HEK293 (cell line): ENCODE measurements at regions not wholly inside any gene's neighbourhood (a gene's known extent, or its start where the extent isn't known, plus 50 kb on each side); places are given as distances from the start of the nearest gene placed in this dataset.

Experiments
- CTCF ChIA-PET: fragments of 350-600 bp; formaldehyde crosslinking; extraction: SDS; loops from one replicate; lab custom pipeline; 2021; ENCODE audit warnings: antibody characterized with exemption; lab: Yijun Ruan, JAX
- POLR2A ChIA-PET: fragments of 300-600 bp; formaldehyde crosslinking; extraction: SDS; loops from one replicate; lab custom pipeline; 2020; ENCODE audit warnings: antibody characterized with exemption, inconsistent platforms; lab: Yijun Ruan, JAX
- H3K27ac ChIP-seq: fragments of 200-500 bp; sonication (Bioruptor generic); 2 replicates; pipeline ENCODE4 v1.5.1; 2014; ENCODE audit warnings: low read depth, low read length, control low read depth, inconsistent platforms; ENCODE audit errors: extremely low read depth
- H3K36me3 ChIP-seq, 2 experiments: fragments of 200-500 bp in 1 of 2; sonication (Bioruptor generic) in 1 of 2; 1 replicate in 1 of 2; 2 replicates in 1 of 2; pipeline ENCODE4 v1.5.1; 2014 to 2017; ENCODE audit warnings: inconsistent platforms in 2 of 2, low read length in 2 of 2; ENCODE audit not compliant: control insufficient read depth in 2 of 2, insufficient read depth in 1 of 2
- H3K4me1 ChIP-seq: fragments of 200-500 bp; sonication (Bioruptor generic); 2 replicates; pipeline ENCODE4 v1.5.1; 2014; ENCODE audit warnings: mild to moderate bottlenecking, low read length, inconsistent platforms; ENCODE audit not compliant: control insufficient read depth, insufficient read depth
- H3K4me3 ChIP-seq: 2 replicates; pipeline ENCODE4 v1.5.1; 2011; ENCODE audit warnings: low read depth, mild to moderate bottlenecking, control low read depth, low read length, moderate library complexity
- H3K9me3 ChIP-seq: fragments of 200-500 bp; sonication (Bioruptor generic); 2 replicates; pipeline ENCODE4 v1.5.1; 2014; ENCODE audit warnings: low read depth, low read length, inconsistent platforms; ENCODE audit not compliant: control insufficient read depth, insufficient read depth
- HOXA7 ChIP-seq: sonication (generic); formaldehyde crosslinking; IDR thresholded peaks from 2 replicates; pipeline ENCODE4 v1.8.1; 2022; ENCODE audit warnings: missing genetic modification reagents, borderline replicate concordance
- KLF8 ChIP-seq: fragments of 450-650 bp; formaldehyde crosslinking; IDR thresholded peaks from 2 replicates; pipeline ENCODE4 v1.5.1; 2016; ENCODE audit warnings: missing biosample characterization, missing genetic modification characterization
- MEIS1 ChIP-seq: sonication (generic); formaldehyde crosslinking; IDR thresholded peaks from 2 replicates; pipeline ENCODE4 v1.8.1; 2022; ENCODE audit warnings: missing genetic modification reagents, mild to moderate bottlenecking, borderline replicate concordance
- TRIM28 ChIP-seq: IDR thresholded peaks from 2 replicates; pipeline ENCODE4 v1.6.1; 2011; ENCODE audit warnings: low read length, control low read depth, borderline replicate concordance
- YY1 ChIP-seq: fragments of 450-650 bp; formaldehyde crosslinking; IDR thresholded peaks from 2 replicates; pipeline ENCODE4 v1.5.1; 2018; ENCODE audit warnings: missing biosample characterization, missing genetic modification characterization
- ZBTB20 ChIP-seq: fragments of 450-650 bp; formaldehyde crosslinking; IDR thresholded peaks from 2 replicates; pipeline ENCODE4 v1.5.1; 2016; ENCODE audit warnings: missing biosample characterization, missing genetic modification characterization
- ZBTB8A ChIP-seq: fragments of 450-650 bp; formaldehyde crosslinking; IDR thresholded peaks from 2 replicates; pipeline ENCODE4 v1.5.1; 2016; ENCODE audit warnings: missing biosample characterization, missing genetic modification characterization
- ZNF114 ChIP-seq: fragments of 450-650 bp; formaldehyde crosslinking; IDR thresholded peaks from 2 replicates; pipeline ENCODE4 v1.5.0; 2017; ENCODE audit warnings: missing biosample characterization, missing genetic modification characterization
- ZNF157 ChIP-seq: fragments of 450-650 bp; formaldehyde crosslinking; IDR thresholded peaks from 2 replicates; pipeline ENCODE4 v1.5.1; 2016; ENCODE audit warnings: missing biosample characterization, missing genetic modification characterization
- ZNF175 ChIP-seq: fragments of 450-650 bp; formaldehyde crosslinking; IDR thresholded peaks from 2 replicates; pipeline ENCODE4 v1.5.1; 2016; ENCODE audit warnings: missing biosample characterization, missing genetic modification characterization
- ZNF221 ChIP-seq: fragments of 450-650 bp; formaldehyde crosslinking; IDR thresholded peaks from 2 replicates; pipeline ENCODE4 v1.5.1; 2017; ENCODE audit warnings: missing biosample characterization, missing genetic modification characterization, borderline replicate concordance
- ZNF311 ChIP-seq: fragments of 450-650 bp; formaldehyde crosslinking; IDR thresholded peaks from 2 replicates; pipeline ENCODE4 v1.5.1; 2017; ENCODE audit warnings: missing biosample characterization, missing genetic modification characterization, borderline replicate concordance
- ZNF37A ChIP-seq: fragments of 450-650 bp; IDR thresholded peaks from 2 replicates; pipeline ENCODE4 v1.5.1; 2018; ENCODE audit warnings: missing biosample characterization, missing genetic modification characterization
- ZNF423 ChIP-seq: fragments of 450-650 bp; formaldehyde crosslinking; IDR thresholded peaks from 2 replicates; pipeline ENCODE4 v1.5.1; 2016; ENCODE audit warnings: missing biosample characterization, missing genetic modification characterization
- ZNF449 ChIP-seq: fragments of 450-650 bp; formaldehyde crosslinking; IDR thresholded peaks from 2 replicates; pipeline ENCODE4 v1.5.1; 2017; ENCODE audit warnings: missing biosample characterization, mild to moderate bottlenecking, missing genetic modification characterization, moderate library complexity
- ZNF473 ChIP-seq: fragments of 450-650 bp; formaldehyde crosslinking; IDR thresholded peaks from 2 replicates; pipeline ENCODE4 v1.5.1; 2017; ENCODE audit warnings: missing biosample characterization, missing genetic modification characterization
- ZNF510 ChIP-seq: fragments of 450-650 bp; formaldehyde crosslinking; IDR thresholded peaks from 2 replicates; pipeline ENCODE4 v1.5.1; 2018; ENCODE audit warnings: mild to moderate bottlenecking, missing genetic modification characterization, missing biosample characterization; ENCODE audit not compliant: insufficient replicate concordance
- ZNF544 ChIP-seq: fragments of 450-650 bp; formaldehyde crosslinking; IDR thresholded peaks from 2 replicates; pipeline ENCODE4 v1.5.0; 2017; ENCODE audit warnings: missing biosample characterization, missing genetic modification characterization
- ZNF624 ChIP-seq: fragments of 450-650 bp; formaldehyde crosslinking; IDR thresholded peaks from 2 replicates; pipeline ENCODE4 v1.5.1; 2017; ENCODE audit warnings: missing biosample characterization, missing genetic modification characterization
- ZNF776 ChIP-seq: fragments of 450-650 bp; formaldehyde crosslinking; IDR thresholded peaks from 2 replicates; pipeline ENCODE4 v1.5.0; 2017; ENCODE audit warnings: missing biosample characterization, missing genetic modification characterization, borderline replicate concordance
- ZNF791 ChIP-seq: fragments of 450-650 bp; formaldehyde crosslinking; IDR thresholded peaks from 2 replicates; pipeline ENCODE4 v1.5.1; 2016; ENCODE audit warnings: missing biosample characterization, missing genetic modification characterization
- ZNF837 ChIP-seq: fragments of 450-650 bp; formaldehyde crosslinking; IDR thresholded peaks from 2 replicates; pipeline ENCODE4 v1.5.1; 2016; ENCODE audit warnings: missing biosample characterization, missing genetic modification characterization

GRCh38 chr11:95450547-95451123 is 219.6 kb upstream of the SESN3 start:
- H3K4me3 ChIP-seq: no peak overlapping the region
- no peaks in the 10 kb centered on the region for H3K36me3 ChIP-seq
- H3K27ac ChIP-seq: no peak overlapping the region
- CTCF ChIA-PET: no interaction called here
- H3K4me1 ChIP-seq: no peaks in the 10 kb centered on the region
- TF ChIP-seq KLF8 (tag by site-specific recombination) (no peak), ZNF624 (tag by site-specific recombination) (no peak), HOXA7 (CRISPR knock-in tag) (no peak), TRIM28 (0 out of 2 replicates have a peak, but pooled peaks have one; percentile 48)
- POLR2A ChIA-PET: no interaction called here
- no peaks in the 10 kb centered on the region for H3K9me3 ChIP-seq

- Histone ChIP-seq H3K27ac (no peak overlapping the region), H3K4me1 (no peaks in the 10 kb centered on the region), H3K36me3 (no peaks in the 10 kb centered on the region), H3K9me3 (no peaks in the 10 kb centered on the region), H3K4me3 (no peak overlapping the region)
- CTCF ChIA-PET: no interaction called here
- POLR2A ChIA-PET: no interaction called here
- TF ChIP-seq ZNF114 (tag by site-specific recombination) (no peak), ZNF449 (tag by site-specific recombination) (no peak), ZNF423 (no peak), ZNF510 (no peak), ZBTB20 (tag by site-specific recombination) (no peak), YY1 (tag by site-specific recombination) (no peak), ZNF791 (tag by site-specific recombination) (no peak), ZNF175 (tag by site-specific recombination) (no peak), ZNF157 (tag by site-specific recombination) (no peak), ZNF776 (tag by site-specific recombination) (no peak), ZNF473 (tag by site-specific recombination) (no peak), ZNF544 (tag by site-specific recombination) (no peak), ZNF837 (tag by site-specific recombination) (no peak), ZNF37A (tag by site-specific recombination) (no peak), ZNF221 (no peak), MEIS1 (no peak), ZBTB8A (tag by site-specific recombination) (no peak), ZNF311 (tag by site-specific recombination) (no peak), KLF8 (tag by site-specific recombination) (no peak)
These were observed 214.8 kb upstream of the SESN3 start for GRCh38 chr11:95445746-95446333.
